GM18907 (cell line): ENCODE measurements at regions not wholly inside any gene's neighbourhood (a gene's known extent, or its start where the extent isn't known, plus 50 kb on each side); places are given as distances from the start of the nearest gene placed in this dataset.

Source experiments
- ATAC-seq: cut with Tn5 transposase; IDR thresholded peaks from one replicate; pipeline ENCODE4 v1.9.1; 2021; ENCODE audit warnings: mild to moderate bottlenecking, moderate library complexity; ENCODE audit not compliant: unreplicated experiment

DNA sequence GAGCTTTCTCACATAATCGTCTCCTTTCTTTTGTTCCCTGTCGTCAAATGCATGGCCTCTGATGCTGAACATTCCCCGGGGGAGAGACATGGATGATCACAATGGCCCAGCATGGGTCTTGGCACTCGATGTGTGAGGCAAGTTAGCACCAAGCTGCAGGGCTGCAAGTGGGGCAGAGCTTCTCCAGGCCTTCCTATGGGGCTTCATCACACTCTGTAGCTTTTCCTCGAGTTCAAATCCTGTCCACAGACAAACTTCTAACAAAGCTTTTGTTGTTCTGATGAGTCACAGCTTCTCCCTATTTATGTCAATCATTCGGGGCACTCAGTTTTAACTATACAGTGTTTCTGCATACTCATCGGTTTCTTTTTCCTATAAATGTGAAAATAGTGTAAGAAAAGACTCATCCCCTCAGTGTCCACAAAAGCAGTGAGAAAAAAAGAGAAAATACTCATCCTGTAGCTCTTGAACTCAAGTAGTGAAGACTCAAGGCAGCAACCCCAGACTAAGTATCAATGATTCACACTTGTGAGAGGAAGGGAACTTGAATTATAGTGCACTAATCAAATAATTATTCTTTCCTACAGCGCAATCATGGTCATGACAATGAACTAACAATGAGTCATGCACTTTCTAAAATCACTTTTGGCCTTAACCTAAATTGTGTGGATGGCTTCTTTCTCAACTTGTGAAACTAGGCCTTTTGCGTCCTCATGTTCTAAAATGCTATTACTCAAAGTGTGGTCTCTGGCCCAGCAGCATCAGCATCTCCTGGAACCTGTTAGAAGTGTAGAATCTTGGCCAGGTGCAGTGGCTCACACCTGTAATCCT, 68.4 kb upstream of the NOX3 start:
- ATAC-seq = no peak

DNA sequence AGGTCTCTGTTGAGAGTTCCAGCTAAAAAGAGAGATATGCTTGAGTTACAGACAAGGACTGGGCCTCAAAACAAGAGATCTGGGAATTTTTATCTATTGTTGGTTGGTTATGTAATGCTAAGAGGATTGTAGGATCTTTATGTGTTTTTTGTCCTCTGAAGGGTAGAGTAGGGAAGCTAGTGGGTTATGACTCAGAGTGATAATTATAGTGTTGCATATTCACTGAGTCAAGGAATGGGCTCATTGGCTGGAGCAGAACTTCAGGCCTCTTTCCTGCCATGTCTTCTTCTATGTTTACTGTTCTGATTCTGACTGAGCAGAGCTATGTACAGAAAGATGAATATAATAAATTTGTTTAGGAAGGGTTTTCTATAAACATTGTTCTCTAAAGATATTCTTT, 66.1 kb upstream of the NOX3 start:
- ATAC-seq = no peak

DNA sequence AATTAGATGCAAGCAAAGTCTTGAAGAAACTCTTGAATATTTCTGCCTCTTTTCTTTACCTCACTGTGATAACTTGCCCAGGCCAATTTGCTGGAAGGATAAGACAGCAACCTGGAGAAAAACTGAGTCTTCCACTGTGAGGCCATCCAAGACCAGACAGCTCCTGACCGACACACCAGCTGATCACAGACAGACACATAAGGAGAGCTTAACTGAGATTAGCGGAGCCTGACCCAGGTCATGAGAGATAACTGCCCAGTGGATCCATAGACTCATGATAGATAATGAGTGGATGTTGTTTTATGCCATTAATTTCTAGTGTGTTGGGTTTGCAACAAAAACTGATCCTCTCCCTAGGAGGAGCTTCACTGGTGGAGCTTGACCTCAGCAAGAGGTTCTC, 64.4 kb upstream of the NOX3 start:
- no peak for ATAC-seq

DNA sequence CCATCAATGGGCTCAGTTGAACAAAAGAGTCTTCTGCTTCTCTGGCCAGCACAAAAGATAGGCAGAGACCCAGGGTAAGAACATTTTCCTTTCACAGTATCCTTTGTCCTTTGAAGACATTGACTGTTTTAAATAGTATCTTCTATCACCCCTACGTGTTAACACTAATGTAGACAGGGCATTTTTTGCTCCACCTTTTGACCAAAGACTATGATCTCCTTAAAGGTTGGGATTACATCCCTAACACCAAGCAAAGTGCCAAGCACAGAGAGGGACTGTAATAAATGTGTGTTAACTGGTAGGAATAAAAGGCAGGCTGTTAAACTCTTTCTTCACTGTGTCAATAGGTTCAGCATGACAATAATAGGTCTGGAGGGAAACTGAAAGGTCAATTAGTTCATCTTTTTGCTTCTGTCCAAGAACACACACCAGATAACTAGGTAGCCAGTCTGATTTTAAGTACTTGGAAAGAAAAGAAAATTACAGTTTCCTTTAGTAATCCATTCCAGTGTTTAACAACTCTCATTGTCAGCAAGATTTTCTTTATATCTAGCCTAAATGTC, 63.6 kb upstream of the NOX3 start:
- ATAC-seq = no peak

DNA sequence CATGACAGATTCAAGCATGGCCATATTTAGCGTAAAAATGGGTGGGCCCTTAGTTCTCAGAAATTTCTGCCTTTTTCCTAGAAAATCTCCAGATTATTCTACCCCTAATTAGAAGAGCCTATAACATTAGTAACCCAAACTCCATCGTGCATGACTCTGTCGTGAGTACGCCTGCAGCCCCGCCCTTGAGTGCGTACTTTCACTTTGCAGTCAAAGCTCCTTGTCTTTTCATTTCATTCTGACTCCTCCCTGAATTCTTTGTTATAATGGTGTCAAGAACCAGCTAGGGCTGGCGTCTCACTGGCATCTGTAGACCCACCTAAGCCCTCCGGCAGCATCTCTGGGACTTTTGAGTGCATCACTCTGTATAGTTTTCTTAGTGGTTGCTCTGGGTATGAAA, 61.7 kb upstream of the NOX3 start:
- ATAC-seq = no peak

DNA sequence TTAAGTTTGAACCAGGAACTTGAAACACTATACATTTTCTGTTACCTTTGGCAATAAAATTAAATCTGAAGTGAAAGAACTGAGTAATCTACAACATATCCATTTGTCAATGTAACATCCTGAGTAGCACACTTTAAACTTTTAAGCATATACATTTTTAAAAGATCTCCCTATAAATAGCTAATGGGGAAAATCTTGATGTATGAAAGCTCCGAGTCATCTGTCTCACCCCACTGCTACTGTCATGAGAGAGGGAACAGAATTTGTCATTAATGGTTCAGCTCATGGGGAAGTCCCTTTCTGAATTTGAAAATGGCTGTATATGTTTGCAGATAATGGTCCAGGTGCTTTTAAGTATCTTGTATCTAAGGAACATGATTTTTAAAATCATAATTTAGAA, 55.2 kb upstream of the NOX3 start:
- peak; percentile 53 for ATAC-seq

DNA sequence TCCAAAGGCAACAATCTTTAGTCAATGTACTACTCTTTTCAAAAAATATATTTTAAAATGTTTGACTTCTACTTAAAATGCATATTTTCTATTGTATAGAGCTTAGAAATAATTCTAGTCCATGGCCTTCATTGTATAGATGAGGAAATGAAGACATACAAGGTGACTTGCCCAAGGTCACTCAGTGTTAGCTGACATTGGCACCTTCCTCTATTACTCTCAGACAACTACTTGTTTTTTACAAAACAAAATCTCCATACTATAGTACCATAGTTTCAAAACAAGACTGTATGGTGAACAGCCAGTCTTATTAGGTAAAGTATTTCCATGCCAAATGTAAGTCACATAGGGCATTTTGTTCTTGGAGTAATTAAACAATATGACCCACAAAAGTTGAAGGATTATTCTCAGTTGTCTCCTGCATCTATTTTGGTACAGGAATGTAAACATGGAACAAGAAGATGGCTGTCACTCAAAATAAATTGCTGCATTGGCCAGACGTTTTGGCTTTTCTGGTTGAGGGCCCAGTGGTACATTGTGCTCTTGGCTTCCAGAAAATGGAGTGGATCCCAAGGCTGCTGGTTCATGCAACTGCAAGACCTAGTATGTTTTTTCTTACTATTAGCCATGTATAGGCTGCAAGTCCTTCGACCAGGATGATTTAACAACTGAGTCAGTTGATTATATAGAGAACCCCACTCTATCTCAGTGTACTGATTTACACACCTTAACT, 54.3 kb upstream of the NOX3 start:
- no peak for ATAC-seq

DNA sequence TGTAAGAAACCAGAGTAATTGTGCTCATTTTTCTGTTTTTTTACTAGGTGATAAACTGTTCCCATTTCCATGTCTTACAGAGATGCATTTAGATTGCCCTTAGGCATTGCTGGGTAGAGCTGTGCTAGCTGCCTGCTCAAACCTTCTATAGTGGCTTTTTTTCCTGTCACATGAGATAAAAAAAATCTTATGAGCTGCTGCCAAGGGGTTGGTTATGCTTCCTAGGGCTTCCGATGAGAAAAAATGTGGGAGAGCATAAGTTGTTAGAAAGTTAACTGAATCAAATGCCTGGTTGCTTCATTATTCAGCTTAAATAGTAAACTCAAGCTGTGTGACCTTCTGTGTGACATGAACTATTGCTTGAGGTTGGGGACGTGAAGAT, 50.0 kb upstream of the NOX3 start:
- no peak for ATAC-seq
